Endodermal cell (in vitro differentiated cells): ENCODE measurements at regions not wholly inside any gene's neighbourhood (a gene's known extent, or its start where the extent isn't known, plus 50 kb on each side); places are given as distances from the start of the nearest gene placed in this dataset.

Experiments used
- DNase-seq: peaks from one replicate; pipeline ENCODE4 v3.0.0-alpha.2; 2017
- H3K27ac ChIP-seq: 2 replicates; pipeline ENCODE4 v1.5.1; 2013; ENCODE audit warnings: mild to moderate bottlenecking, low read depth, low read length, moderate library complexity
- H3K27me3 ChIP-seq: 2 replicates; pipeline ENCODE4 v1.6.1; 2013; ENCODE audit warnings: mild to moderate bottlenecking, low read length, moderate library complexity; ENCODE audit not compliant: insufficient read depth, control insufficient read depth, poor library complexity, severe bottlenecking
- H3K36me3 ChIP-seq: 2 replicates; pipeline ENCODE4 v1.7.0; 2013; ENCODE audit warnings: mild to moderate bottlenecking, low read length, moderate library complexity; ENCODE audit not compliant: control insufficient read depth, insufficient read depth
- H3K4me1 ChIP-seq: one replicate; pipeline ENCODE4 v1.7.0; 2013; ENCODE audit warnings: low read length; ENCODE audit not compliant: control insufficient read depth, insufficient read depth
- H3K4me3 ChIP-seq: 2 replicates; pipeline ENCODE4 v1.5.1; 2013; ENCODE audit warnings: mild to moderate bottlenecking, low read length, moderate library complexity
- H3K9ac ChIP-seq: 2 replicates; pipeline ENCODE4 v1.6.1; 2013; ENCODE audit warnings: mild to moderate bottlenecking, low read length, moderate library complexity; ENCODE audit not compliant: poor library complexity, severe bottlenecking; ENCODE audit errors: extremely low read depth
- H3K9me3 ChIP-seq: 2 replicates; pipeline ENCODE4 v1.6.1; 2013; ENCODE audit warnings: mild to moderate bottlenecking, low read length, moderate library complexity; ENCODE audit not compliant: control insufficient read depth
- H3K27ac Mint-ChIP-seq: 2 replicates; pipeline ENCODE4 v1.8.0; 2020; ENCODE audit warnings: mixed read lengths
- H3K27me3 Mint-ChIP-seq: 2 replicates; pipeline ENCODE4 v1.8.0; 2021; ENCODE audit warnings: mild to moderate bottlenecking, mixed read lengths; ENCODE audit not compliant: insufficient read depth
- H3K36me3 Mint-ChIP-seq: 2 replicates; pipeline ENCODE4 v1.8.0; 2020; ENCODE audit warnings: low read depth, mixed read lengths
- H3K4me1 Mint-ChIP-seq: 2 replicates; pipeline ENCODE4 v1.8.0; 2020; ENCODE audit warnings: mixed read lengths
- H3K4me3 Mint-ChIP-seq: 2 replicates; pipeline ENCODE4 v1.8.0; 2020; ENCODE audit warnings: mild to moderate bottlenecking, moderate library complexity, mixed read lengths
- H3K9me3 Mint-ChIP-seq: 2 replicates; pipeline ENCODE4 v1.8.0; 2020; ENCODE audit warnings: mild to moderate bottlenecking, mixed read lengths
- CTCF ChIP-seq: fragments of 200-600 bp; sonication (generic); conservative IDR thresholded peaks from 2 replicates; pipeline ENCODE4 v1.5.0; 2021; ENCODE audit warnings: antibody characterized with exemption, mild to moderate bottlenecking
- WGBS, 2 experiments: methylation state at CpG; one replicate each; pipeline versions ENCODE4 v1.1.5 to v1.1.7; 2013; ENCODE audit warnings: missing lambda C conversion rate in 2 of 2, mixed read lengths in 1 of 2; ENCODE audit not compliant: insufficient coverage in 1 of 2, insufficient read length in 1 of 2; 5-methylcytosine and 5-hydroxymethylcytosine counted together

DNA sequence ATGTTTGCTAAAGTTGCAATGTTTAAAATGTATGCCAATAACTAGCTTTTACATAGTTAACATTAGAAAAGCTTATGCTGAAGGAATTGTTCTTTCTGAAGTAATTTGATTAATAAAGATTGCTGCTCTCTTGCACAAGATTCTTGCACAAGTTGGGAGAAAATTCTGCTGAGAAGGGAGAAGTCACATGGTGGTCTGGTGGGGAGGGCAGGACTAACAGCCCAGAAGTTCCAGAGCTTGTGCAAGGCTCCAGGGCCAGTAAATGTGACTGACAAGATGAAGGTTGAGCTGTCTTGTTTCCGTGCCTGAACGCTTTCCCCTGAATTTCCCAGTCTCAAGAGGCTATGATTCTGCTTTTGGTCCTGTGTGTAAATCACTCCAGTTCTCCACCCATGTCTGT is 112.9 kb upstream of the VCX start:
- Histone ChIP-seq H3K36me3 (no peaks in the 10 kb centered on the region), H3K4me3 (no peak overlapping the region), H3K27me3 (no peaks in the 10 kb centered on the region), H3K9ac (no peak overlapping the region), H3K27ac (no peak overlapping the region), H3K4me1 (peaks cover 3% of the 10 kb centered on the region), H3K9me3 (no peaks in the 10 kb centered on the region)
- no peak for DNase-seq
- peaks cover 21% of the 10 kb centered on the region for H3K4me1 Mint-ChIP-seq
- TF ChIP-seq CTCF, result no peak
- peaks cover 4% of the 10 kb centered on the region for H3K36me3 Mint-ChIP-seq
- peak overlapping the region; percentile 52 for H3K27ac Mint-ChIP-seq
- H3K4me3 Mint-ChIP-seq, result no peak overlapping the region
- WGBS, 2 experiments, result 93% methylated on average over 2 of the region's 2 CpGs; no CpG with 5 or more reads in 1 of the 2 experiments
- H3K9me3 Mint-ChIP-seq, result peaks cover 9% of the 10 kb centered on the region
- no peaks in the 10 kb centered on the region for H3K27me3 Mint-ChIP-seq

DNA sequence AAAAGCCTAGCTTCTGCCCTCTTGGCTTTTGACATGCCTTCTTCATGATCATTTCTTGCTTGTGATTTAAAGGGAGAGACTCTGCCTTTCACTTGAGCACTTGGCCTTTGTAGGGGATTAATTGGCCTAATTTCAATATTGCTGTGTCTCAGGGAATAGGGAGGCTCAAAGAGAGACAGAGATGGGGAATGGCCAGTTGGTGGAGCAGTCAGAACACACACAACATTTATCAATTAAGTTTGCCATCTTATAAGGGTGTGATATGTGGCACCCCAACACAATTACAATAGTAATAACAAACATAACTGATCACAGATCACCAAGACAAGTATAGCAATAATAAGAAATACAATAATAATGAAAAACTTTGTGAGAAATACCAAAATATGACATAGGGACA is 122.5 kb upstream of the VCX start:
- DNase-seq, result no peak
- no peak overlapping the region for H3K27ac Mint-ChIP-seq
- H3K4me3 ChIP-seq, result no peak overlapping the region
- no peak overlapping the region for H3K9ac ChIP-seq
- no peak overlapping the region for H3K27ac ChIP-seq
- H3K4me3 Mint-ChIP-seq, result no peak overlapping the region
- no peaks in the 10 kb centered on the region for H3K27me3 ChIP-seq
- peaks cover 13% of the 10 kb centered on the region for H3K4me1 Mint-ChIP-seq
- H3K9me3 ChIP-seq, result no peaks in the 10 kb centered on the region
- H3K4me1 ChIP-seq, result no peaks in the 10 kb centered on the region
- no peak for TF ChIP-seq CTCF
- peaks cover 2% of the 10 kb centered on the region for H3K36me3 Mint-ChIP-seq
- no peaks in the 10 kb centered on the region for H3K36me3 ChIP-seq
- H3K27me3 Mint-ChIP-seq, result no peaks in the 10 kb centered on the region
- H3K9me3 Mint-ChIP-seq, result peaks cover 18% of the 10 kb centered on the region

GRCh38 chrX:7714351-7714750 is 128.6 kb upstream of the VCX start:
- Histone ChIP-seq H3K27me3 (no peaks in the 10 kb centered on the region), H3K27ac (no peak overlapping the region), H3K4me1 (peaks cover 4% of the 10 kb centered on the region), H3K9ac (no peak overlapping the region), H3K36me3 (no peaks in the 10 kb centered on the region), H3K9me3 (peaks cover 8% of the 10 kb centered on the region), H3K4me3 (peak overlapping the region; percentile 40)
- H3K27ac Mint-ChIP-seq, result peak overlapping the region; percentile 94
- no peak for TF ChIP-seq CTCF
- H3K9me3 Mint-ChIP-seq, result peaks cover 30% of the 10 kb centered on the region
- no peaks in the 10 kb centered on the region for H3K27me3 Mint-ChIP-seq
- H3K4me3 Mint-ChIP-seq, result no peak overlapping the region
- DNase-seq, result no peak
- peaks cover 17% of the 10 kb centered on the region for H3K36me3 Mint-ChIP-seq
- 9% methylated on average over 2 of the region's 2 CpGs; no CpG with 5 or more reads in 1 of the 2 experiments for WGBS, 2 experiments
- peaks cover 33% of the 10 kb centered on the region for H3K4me1 Mint-ChIP-seq
